SK-N-MC (cell line): ENCODE measurements at regions not wholly inside any gene's neighbourhood (a gene's known extent, or its start where the extent isn't known, plus 50 kb on each side); places are given as distances from the start of the nearest gene placed in this dataset.

Source experiments
- EZH2 ChIP-seq: fragments of 200-600 bp; sonication (generic); IDR thresholded peaks from one replicate; pipeline ENCODE4 v1.6.1; 2017; ENCODE audit warnings: antibody characterized with exemption
- FOXP2 ChIP-seq: optimal IDR thresholded peaks from 2 replicates; pipeline ENCODE3; 2011; ENCODE audit warnings: mild to moderate bottlenecking, moderate library complexity; ENCODE audit not compliant: insufficient read depth; ENCODE audit errors: extremely low read length, control extremely low read depth
- POLR2AphosphoS5 ChIP-seq: IDR thresholded peaks from 2 replicates; pipeline ENCODE4 v1.6.1; 2012; ENCODE audit warnings: mild to moderate bottlenecking, low read depth, low read length, borderline replicate concordance

- TF ChIP-seq EZH2 (no peak), POLR2AphosphoS5 (no peak), FOXP2 (no peak)
These were observed 479.7 kb upstream of the EYS start for GRCh38 chr6:66186756-66187155.
